T-helper 17 cell (primary cell): ENCODE measurements at regions not wholly inside any gene's neighbourhood (a gene's known extent, or its start where the extent isn't known, plus 50 kb on each side); places are given as distances from the start of the nearest gene placed in this dataset.

Experiments used
- ATAC-seq: fragments of 150-1000 bp; cut with Tn5 transposase; 2 replicates; pipeline ENCODE4 v1.10.0; 2021; ENCODE audit warnings: mild to moderate bottlenecking, moderate library complexity
- DNase-seq, 3 donors: peaks; one replicate each; pipeline versions ENCODE4 v3.0.0 to v3.0.0-alpha.2; 2020 to 2021
- H3K9me3 ChIP-seq: one replicate; pipeline ENCODE4 v1.7.0; 2013; ENCODE audit warnings: low read length, mild to moderate bottlenecking; ENCODE audit not compliant: control insufficient read depth, poor library complexity, severe bottlenecking
- H3K27ac Mint-ChIP-seq: one replicate; pipeline ENCODE4 v1.8.0; 2022; ENCODE audit warnings: mild to moderate bottlenecking, moderate library complexity, mixed read lengths
- H3K27me3 Mint-ChIP-seq: one replicate; pipeline ENCODE4 v1.8.0; 2022; ENCODE audit warnings: mixed read lengths
- H3K36me3 Mint-ChIP-seq: one replicate; pipeline ENCODE4 v1.8.0; 2022; ENCODE audit warnings: low read depth, mixed read lengths
- H3K4me1 Mint-ChIP-seq: one replicate; pipeline ENCODE4 v1.8.0; 2022; ENCODE audit warnings: mild to moderate bottlenecking, mixed read lengths
- H3K4me3 Mint-ChIP-seq: one replicate; pipeline ENCODE4 v1.8.0; 2022; ENCODE audit warnings: mild to moderate bottlenecking, moderate library complexity, mixed read lengths

DNA sequence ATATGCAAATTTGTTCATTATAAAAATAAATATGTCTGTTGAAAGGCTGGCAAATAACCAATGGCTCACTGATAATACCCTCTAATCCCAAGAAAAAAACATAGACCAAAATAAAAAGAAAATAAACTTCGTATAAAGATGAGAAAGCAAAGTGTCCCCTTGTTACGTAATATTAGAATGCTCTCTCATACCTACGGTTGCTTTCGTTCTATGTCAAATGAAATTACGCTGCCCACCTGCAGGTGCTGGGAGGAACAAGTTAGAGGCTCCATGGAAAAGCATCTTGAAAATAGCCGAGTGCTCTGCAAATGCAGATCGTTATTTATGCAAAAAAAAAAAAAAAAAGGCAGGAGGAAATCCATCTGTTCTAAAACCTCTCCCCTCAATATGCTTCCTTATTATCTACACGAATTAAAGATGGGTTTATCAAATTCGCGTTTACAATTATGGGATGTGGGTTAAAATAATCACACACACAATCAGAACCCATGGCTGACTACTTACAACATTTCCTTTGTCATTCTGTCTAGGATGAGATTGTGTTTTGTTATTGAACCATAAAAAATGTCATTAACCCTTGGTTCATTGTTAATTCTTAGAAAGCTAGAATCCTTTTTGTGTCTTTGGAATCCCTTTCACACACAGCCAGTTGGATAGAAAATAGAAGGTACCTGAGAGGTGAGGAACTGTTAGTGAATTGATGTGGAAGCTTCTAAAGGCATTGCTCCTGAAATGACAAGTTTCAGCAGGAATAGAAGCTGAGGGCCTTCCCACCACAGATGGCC is 268.6 kb downstream of the SETD4 start:
- H3K9me3 ChIP-seq, result no peaks in the 10 kb centered on the region
- Mint-ChIP-seq H3K4me3 (no peak overlapping the region), H3K27me3 (peaks cover 6% of the 10 kb centered on the region), H3K27ac (no peak overlapping the region), H3K36me3 (no peaks in the 10 kb centered on the region), H3K4me1 (no peaks in the 10 kb centered on the region)
- no peak for ATAC-seq
- no peak for DNase-seq

DNA sequence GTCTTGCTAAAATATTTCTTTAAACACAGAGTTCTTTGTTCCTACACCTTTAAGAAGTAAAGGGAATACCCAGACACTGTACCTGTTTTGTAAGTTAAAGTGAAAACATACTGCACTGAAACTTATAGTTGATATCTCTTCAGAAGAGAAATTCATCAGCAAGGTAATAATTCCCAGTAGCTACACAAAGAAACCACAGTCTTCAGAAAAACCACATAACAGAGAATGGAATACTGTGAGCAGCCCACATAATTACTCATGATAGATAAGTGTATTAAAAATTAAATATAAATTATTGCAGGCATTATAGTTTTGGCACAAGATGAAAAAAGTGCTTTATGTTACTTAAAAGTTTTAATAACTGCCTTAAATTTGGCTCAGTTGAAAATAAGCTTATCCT is 276.6 kb downstream of the SETD4 start:
- H3K4me3 Mint-ChIP-seq, result no peak overlapping the region
- H3K36me3 Mint-ChIP-seq, result no peaks in the 10 kb centered on the region
- H3K9me3 ChIP-seq, result no peaks in the 10 kb centered on the region
- ATAC-seq (no peak), DNase-seq (no peak)
- no peaks in the 10 kb centered on the region for H3K4me1 Mint-ChIP-seq
- H3K27ac Mint-ChIP-seq, result no peak overlapping the region
- H3K27me3 Mint-ChIP-seq, result peaks cover 32% of the 10 kb centered on the region

DNA sequence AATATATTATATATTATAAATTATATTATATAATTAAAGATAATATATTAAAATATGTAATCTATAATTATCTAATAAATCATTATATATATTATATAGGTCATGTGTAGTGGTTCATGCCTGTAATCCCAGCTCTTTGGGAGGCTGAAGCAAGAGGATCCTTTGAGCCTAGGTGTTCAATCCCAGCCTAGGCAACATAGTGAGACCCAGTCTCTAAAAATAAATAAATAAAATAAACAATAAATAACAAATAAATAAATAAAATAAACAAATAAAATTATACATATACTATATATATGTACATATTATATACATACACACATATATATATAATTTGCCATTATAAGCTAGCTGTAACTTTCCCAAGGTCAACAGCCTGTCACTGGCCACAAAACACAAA is 277.7 kb downstream of the SETD4 start:
- H3K9me3 ChIP-seq, result no peaks in the 10 kb centered on the region
- ATAC-seq (no peak), DNase-seq (no peak)
- Mint-ChIP-seq H3K27ac (no peak overlapping the region), H3K4me1 (no peaks in the 10 kb centered on the region), H3K36me3 (no peaks in the 10 kb centered on the region), H3K4me3 (no peak overlapping the region), H3K27me3 (peaks cover 42% of the 10 kb centered on the region)

DNA sequence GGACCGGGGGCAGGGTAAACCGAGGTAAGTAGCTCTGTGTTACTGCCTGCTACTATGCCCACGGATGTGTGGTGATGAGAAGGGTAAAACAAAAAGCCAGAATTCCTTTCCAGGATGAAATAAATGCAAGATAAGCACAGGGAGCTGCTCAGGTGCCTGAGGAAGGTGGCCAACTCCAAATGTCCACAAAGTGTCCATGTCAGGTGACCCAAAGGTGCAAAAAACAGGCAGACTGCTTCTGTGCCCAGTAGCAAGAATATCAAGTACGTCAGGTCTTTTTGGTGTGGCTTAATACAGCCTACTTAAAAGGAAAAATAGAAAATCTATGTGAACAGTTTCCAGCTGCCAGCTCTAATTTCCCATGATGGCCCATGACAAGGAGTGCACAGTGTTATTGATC is 279.3 kb downstream of the SETD4 start:
- no peaks in the 10 kb centered on the region for H3K4me1 Mint-ChIP-seq
- H3K9me3 ChIP-seq, result no peaks in the 10 kb centered on the region
- no peak overlapping the region for H3K4me3 Mint-ChIP-seq
- H3K27ac Mint-ChIP-seq, result no peak overlapping the region
- no peak for ATAC-seq
- DNase-seq, result no peak
- H3K27me3 Mint-ChIP-seq, result peaks cover 53% of the 10 kb centered on the region
- H3K36me3 Mint-ChIP-seq, result no peaks in the 10 kb centered on the region

DNA sequence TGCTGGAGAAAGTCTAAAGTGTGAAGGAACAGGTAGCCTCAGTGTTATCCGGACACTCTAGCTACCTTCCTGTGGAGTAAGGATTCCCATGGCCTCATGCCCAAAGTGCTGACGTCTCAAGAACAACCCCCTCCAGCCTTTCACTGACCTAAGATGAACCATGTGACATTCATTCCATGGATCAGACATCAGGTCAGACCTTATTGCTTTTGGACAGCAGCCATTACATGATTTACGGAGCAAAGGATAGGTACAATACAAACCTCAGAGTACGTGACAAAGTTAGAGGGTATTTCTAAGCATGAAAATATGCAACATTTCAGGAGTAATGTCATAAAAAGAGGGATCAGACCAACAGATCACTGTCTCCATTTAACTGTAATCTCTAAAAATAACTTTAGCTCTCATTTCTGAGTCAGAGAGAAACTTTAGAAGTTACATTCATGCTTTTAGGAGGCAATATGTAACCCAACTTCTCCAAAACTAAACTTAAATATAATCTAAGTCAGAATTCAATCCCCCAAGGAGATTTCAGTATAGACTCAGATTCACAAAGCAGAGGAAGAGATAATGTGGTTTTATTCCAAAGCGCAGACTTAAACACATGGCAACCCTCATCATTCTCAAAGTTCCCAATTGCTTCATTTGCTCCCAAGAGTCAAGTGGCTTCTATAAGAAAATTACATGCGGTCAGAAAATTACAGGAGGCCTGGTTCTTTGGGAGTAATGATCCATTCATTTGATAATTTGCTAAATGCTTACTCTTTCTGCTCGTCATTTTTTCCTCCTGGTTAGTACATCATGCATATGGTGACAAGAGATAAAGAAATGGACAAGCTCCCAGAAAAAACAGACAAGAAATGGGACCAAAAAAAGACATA is 280.4 kb downstream of the SETD4 start:
- no peak overlapping the region for H3K4me3 Mint-ChIP-seq
- ATAC-seq, result no peak
- H3K36me3 Mint-ChIP-seq, result no peaks in the 10 kb centered on the region

DNA sequence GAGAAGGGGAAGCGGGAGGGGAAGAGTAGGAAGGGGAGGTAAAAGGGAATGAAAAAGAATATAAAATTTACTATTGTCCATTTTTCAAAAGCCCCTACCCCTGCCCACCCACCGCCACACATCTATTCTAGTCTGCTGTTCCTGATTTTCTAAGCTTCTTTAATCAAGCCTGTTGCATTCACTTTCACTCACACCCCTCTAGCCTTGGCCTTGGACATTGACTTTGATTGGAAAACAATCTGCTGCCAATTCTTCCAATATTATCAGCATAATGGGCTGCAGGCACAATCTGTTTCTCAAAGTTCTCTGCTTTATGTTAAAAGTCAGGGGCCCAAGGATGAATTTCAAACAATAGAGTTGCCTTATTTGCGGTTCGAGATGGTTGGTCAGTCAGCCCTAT is 281.2 kb downstream of the SETD4 start:
- Mint-ChIP-seq H3K27ac (no peak overlapping the region), H3K27me3 (peaks cover 42% of the 10 kb centered on the region), H3K4me1 (no peaks in the 10 kb centered on the region), H3K36me3 (no peaks in the 10 kb centered on the region), H3K4me3 (no peak overlapping the region)
- no peak for ATAC-seq
- H3K9me3 ChIP-seq, result no peaks in the 10 kb centered on the region
- no peak for DNase-seq

More for the DNA sequence above, 280.4 kb downstream of the SETD4 start:
- DNase-seq, result no peak
- Mint-ChIP-seq H3K27me3 (peaks cover 47% of the 10 kb centered on the region), H3K27ac (no peak overlapping the region), H3K4me1 (no peaks in the 10 kb centered on the region)
- no peaks in the 10 kb centered on the region for H3K9me3 ChIP-seq

DNA sequence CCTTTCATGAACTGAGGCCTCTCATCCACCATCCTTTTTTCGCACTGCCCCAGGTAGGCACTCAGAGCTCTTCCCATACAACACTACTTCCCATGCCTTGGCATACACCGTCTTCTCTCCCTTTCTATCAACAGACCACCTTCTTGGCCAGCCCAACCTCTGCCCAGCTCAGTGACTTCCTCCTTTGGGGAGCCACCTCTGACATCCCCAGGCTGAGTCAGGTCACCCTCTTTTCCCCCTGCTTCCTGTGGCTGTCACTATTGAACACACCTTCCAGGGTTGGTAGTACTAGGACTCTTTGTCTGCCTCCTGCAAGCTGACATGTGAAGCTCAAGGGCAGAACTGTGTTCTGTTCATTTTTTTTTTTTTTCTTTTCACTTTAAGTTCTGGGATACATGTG is 283.2 kb downstream of the SETD4 start:
- no peak overlapping the region for H3K27ac Mint-ChIP-seq
- H3K4me3 Mint-ChIP-seq, result no peak overlapping the region
- no peaks in the 10 kb centered on the region for H3K4me1 Mint-ChIP-seq
- no peak for DNase-seq
- no peak for ATAC-seq
- H3K9me3 ChIP-seq, result no peaks in the 10 kb centered on the region
- H3K36me3 Mint-ChIP-seq, result no peaks in the 10 kb centered on the region
- H3K27me3 Mint-ChIP-seq, result peaks cover 55% of the 10 kb centered on the region

DNA sequence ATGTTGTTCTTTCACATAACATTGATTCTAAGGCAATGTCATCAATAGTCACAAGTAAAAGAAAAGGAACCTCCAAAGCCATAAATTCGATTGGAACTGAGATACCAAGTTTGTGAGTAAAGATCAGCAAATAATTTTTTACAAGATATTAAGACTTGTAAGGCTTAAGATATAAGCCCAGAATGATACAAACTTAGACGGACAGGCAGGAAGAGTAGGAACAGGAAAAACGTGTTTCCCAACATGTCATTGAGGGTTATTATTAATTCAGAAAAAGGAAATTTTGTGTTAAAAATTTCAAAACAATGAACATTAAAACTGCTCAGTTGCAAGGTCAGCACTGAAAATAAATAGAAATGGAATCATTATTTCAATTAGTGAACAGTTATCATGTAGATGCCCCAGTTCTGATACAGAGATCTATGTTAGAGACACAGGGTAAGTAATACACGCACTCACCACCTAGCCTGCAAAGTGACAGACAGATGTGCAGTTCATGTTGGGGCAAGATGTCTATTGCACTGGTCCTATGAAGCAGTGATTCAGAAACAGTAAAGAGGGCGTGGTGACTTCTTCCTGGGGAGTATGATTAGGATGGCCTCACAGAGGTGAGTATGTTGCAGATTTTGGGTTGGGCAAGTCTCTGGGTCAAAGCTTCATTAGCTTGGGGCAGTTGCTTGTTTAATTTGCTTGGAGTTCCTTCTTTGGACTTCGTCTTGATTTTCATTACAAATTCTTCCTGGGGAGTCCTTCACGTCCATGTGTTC is 284.4 kb downstream of the SETD4 start:
- no peak for ATAC-seq
- Mint-ChIP-seq H3K27ac (no peak overlapping the region), H3K4me1 (no peaks in the 10 kb centered on the region), H3K27me3 (peaks cover 62% of the 10 kb centered on the region), H3K4me3 (no peak overlapping the region), H3K36me3 (no peaks in the 10 kb centered on the region)
- H3K9me3 ChIP-seq, result no peaks in the 10 kb centered on the region
- DNase-seq, result no peak

DNA sequence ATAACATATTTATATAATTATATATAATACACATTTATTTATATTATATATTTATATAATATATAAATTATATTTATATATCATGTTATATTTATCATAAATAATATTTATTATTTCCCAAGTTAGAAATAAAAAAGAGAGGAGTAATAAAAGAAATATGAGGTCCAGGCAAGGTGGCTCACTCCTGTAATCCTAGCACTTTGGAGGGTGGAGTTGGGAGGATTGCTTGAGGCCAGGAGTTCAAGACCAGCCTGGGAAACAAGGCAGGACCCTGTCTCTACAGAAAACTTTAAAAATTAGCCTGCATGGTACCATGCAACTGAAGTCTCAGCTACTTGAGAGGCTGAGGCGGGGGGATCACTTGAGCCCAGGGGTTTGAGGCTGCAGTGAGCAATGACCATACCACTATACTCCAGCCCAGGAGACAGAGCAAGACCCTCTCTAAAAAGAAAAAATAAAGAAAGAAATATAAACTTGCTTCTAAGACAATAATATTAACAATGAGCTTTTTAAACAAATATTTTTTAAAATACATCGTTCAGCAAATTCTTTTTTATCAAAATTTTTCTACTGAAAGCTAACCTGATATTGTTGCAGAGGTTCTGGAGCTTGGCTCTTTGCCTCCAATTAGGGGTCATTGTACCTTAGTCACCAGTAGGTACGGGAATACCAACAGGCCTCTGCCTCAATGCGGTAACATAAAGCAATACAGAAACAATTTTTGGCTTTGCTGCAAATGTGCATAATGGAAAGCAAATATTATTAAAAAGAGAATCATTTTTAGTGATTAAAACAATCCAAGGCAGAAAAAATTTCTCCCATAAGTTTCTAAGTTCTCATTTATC is 290.0 kb downstream of the SETD4 start:
- no peak for DNase-seq
- no peak for ATAC-seq
- no peaks in the 10 kb centered on the region for H3K4me1 Mint-ChIP-seq
- no peak overlapping the region for H3K4me3 Mint-ChIP-seq
- H3K27me3 Mint-ChIP-seq, result peaks cover 41% of the 10 kb centered on the region
- no peaks in the 10 kb centered on the region for H3K36me3 Mint-ChIP-seq
- no peak overlapping the region for H3K27ac Mint-ChIP-seq
- no peaks in the 10 kb centered on the region for H3K9me3 ChIP-seq

DNA sequence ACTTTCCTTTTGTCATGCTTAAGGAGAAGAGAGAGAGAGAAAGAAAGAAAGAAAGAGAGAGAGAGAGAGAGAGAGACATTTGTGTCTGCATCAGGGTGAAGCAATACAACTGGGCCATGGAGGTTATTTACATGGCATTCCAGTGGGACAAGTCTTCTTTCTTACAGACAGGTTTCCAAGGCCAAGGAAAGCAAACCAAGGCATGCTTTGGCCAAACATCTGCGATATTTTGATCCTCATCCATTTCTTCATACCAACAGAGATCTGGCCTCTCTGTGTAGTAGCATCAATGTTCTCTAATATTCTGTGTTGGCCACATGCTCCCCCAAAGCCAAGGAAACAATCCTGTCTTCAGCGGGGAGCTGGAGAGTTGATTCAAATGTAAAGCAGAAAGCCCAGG is 292.1 kb downstream of the SETD4 start:
- Mint-ChIP-seq H3K36me3 (no peaks in the 10 kb centered on the region), H3K27ac (no peak overlapping the region), H3K4me1 (no peaks in the 10 kb centered on the region), H3K4me3 (no peak overlapping the region), H3K27me3 (peaks cover 45% of the 10 kb centered on the region)
- H3K9me3 ChIP-seq, result no peaks in the 10 kb centered on the region
- ATAC-seq (no peak), DNase-seq (no peak)

DNA sequence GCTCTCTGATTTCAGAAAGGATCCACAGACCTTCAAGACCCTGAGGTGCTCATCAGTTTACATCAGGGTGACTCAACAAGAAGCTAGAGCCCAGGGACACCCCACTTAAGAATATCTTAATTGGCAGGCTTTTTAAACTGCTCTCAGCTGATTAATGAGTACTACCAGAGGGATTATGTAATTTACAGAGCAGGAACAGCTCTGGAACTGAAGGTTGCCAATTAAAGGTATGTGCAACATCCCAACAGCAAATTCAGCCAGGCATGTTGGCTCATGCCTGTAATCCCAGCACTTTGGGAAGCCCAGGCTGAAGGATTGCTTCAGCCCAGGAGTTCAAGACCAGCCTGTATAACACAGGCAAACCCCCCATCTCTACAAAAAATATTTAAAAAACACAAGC is 295.7 kb downstream of the SETD4 start:
- H3K27ac Mint-ChIP-seq, result no peak overlapping the region
- no peak for DNase-seq
- ATAC-seq, result no peak
- H3K4me1 Mint-ChIP-seq, result no peaks in the 10 kb centered on the region
- H3K27me3 Mint-ChIP-seq, result peaks cover 45% of the 10 kb centered on the region
- no peak overlapping the region for H3K4me3 Mint-ChIP-seq
- H3K36me3 Mint-ChIP-seq, result no peaks in the 10 kb centered on the region
- no peaks in the 10 kb centered on the region for H3K9me3 ChIP-seq

DNA sequence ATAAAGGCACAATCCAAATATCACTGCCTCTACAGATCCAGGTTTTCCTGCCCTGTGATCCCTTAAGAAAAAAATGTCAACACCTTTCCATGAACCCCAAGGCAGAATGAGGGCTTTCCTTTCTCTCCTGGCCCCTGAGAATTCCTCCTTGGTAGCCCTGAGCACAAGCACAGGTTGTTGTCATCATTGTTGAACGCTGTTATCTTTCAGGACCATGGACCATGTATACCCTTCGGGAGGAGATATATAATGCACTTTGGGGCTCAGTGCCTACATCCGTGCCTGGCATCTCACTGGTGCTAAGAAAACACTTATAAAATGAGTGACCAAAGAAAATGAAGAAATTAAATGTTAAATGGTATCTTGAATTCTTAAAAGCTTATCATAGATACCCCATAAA is 296.2 kb downstream of the SETD4 start:
- Mint-ChIP-seq H3K4me3 (no peak overlapping the region), H3K27me3 (peaks cover 45% of the 10 kb centered on the region), H3K4me1 (no peaks in the 10 kb centered on the region), H3K27ac (no peak overlapping the region), H3K36me3 (no peaks in the 10 kb centered on the region)
- DNase-seq, result no peak
- no peaks in the 10 kb centered on the region for H3K9me3 ChIP-seq
- ATAC-seq, result no peak
